ENCODE measurements at regions not wholly inside any gene's neighbourhood (a gene's known extent, or its start where the extent isn't known, plus 50 kb on each side); places are given as distances from the start of the nearest gene placed in this dataset.

DNA sequence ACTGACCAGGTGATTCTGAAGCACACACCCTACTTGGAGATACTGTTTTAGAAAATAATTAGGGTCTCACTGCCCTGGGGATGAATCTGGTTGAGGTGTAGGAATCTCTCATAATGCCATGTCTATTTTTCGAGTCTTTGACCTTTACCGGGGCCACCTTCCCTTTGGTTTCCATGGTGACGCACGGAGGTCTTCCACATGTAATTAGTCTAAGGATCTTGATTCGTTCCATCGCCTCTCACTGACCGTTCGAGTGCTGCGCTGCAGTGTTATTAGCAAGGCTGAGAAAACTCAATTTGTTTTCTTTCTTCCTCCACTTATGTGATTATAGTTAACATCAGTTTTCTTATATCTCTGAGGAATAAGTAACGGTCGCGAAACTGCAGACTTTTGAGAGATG lies 144.3 kb upstream of the SPACA1 start:
- BruUV-seq (replicated peaks) = no TSS peak
- no peak overlapping the region for H3K27ac Mint-ChIP-seq (ENCODE audit: unreplicated experiment)
- H3K9me3 Mint-ChIP-seq (ENCODE audit: low read depth, unreplicated experiment) = no peaks in the 10 kb centered on the region
- peaks cover 13% of the 10 kb centered on the region for H3K4me1 Mint-ChIP-seq (ENCODE audit: low read depth, unreplicated experiment)
- CTCF ChIA-PET = no interaction called here
- H3K36me3 Mint-ChIP-seq (ENCODE audit: insufficient read depth, unreplicated experiment) = peaks cover 5% of the 10 kb centered on the region
- no peak overlapping the region for H3K4me3 Mint-ChIP-seq (ENCODE audit: low read depth, unreplicated experiment)
- no peak for DNase-seq
- TF ChIP-seq, protein P1, sequence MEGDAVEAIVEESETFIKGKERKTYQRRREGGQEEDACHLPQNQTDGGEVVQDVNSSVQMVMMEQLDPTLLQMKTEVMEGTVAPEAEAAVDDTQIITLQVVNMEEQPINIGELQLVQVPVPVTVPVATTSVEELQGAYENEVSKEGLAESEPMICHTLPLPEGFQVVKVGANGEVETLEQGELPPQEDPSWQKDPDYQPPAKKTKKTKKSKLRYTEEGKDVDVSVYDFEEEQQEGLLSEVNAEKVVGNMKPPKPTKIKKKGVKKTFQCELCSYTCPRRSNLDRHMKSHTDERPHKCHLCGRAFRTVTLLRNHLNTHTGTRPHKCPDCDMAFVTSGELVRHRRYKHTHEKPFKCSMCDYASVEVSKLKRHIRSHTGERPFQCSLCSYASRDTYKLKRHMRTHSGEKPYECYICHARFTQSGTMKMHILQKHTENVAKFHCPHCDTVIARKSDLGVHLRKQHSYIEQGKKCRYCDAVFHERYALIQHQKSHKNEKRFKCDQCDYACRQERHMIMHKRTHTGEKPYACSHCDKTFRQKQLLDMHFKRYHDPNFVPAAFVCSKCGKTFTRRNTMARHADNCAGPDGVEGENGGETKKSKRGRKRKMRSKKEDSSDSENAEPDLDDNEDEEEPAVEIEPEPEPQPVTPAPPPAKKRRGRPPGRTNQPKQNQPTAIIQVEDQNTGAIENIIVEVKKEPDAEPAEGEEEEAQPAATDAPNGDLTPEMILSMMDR (IDR thresholded peaks at IDR 0.05; ENCODE audit: unreplicated experiment) = no peak
- intact Hi-C loops (cut with micrococcal nuclease; ENCODE audit: unreplicated experiment) = no loop called here
- no peaks in the 10 kb centered on the region for H3K27me3 Mint-ChIP-seq (ENCODE audit: unreplicated experiment)

DNA sequence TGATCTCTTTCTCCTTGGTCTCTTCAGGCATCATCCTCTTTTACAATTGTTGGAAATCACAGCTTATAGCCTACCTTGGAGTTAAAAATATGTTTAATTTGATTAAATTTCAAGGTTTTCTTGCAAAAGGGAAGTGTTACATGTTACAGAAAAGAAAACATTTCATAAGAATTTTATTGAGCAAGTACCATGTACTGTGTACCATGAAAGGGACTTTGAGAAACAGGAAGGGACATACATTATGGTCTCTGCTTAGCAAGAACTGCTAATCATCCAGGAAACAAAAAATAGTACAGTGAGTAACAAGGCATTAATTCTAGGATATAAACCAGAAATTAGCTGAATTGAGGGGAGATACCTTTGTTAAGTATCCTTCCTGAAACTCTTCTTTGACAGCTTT lies 145.3 kb upstream of the SPACA1 start:
- peaks cover 5% of the 10 kb centered on the region for H3K36me3 Mint-ChIP-seq (ENCODE audit: insufficient read depth, unreplicated experiment)
- intact Hi-C loops (cut with micrococcal nuclease; ENCODE audit: unreplicated experiment) = no loop called here
- H3K27ac Mint-ChIP-seq (ENCODE audit: unreplicated experiment) = no peak overlapping the region
- BruUV-seq (replicated peaks) = no TSS peak
- CTCF ChIA-PET = no interaction called here
- peaks cover 13% of the 10 kb centered on the region for H3K4me1 Mint-ChIP-seq (ENCODE audit: low read depth, unreplicated experiment)
- no peaks in the 10 kb centered on the region for H3K27me3 Mint-ChIP-seq (ENCODE audit: unreplicated experiment)
- no peaks in the 10 kb centered on the region for H3K9me3 Mint-ChIP-seq (ENCODE audit: low read depth, unreplicated experiment)
- TF ChIP-seq, protein P1 (IDR thresholded peaks at IDR 0.05; ENCODE audit: unreplicated experiment) = no peak
- DNase-seq = no peak
- no peak overlapping the region for H3K4me3 Mint-ChIP-seq (ENCODE audit: low read depth, unreplicated experiment)

DNA sequence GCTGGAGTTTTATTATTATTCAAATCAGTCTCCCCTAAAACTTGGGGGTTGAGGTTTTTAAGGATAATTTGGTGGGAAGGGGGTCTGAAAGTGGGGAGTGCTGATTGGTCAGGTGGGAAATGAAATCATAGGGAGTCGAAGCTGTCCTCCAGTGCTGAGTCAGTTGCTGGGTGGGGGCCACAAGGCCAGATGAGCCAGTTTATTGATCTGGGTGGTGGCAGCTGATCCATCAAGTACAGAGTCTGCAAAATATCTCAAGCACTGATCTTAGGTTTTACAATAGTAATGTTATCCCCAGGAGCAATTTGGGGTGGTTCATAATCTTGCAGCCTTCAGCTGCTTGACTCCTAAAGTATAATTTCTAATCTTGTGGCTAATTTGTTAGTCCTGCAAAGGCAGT lies 146.0 kb upstream of the SPACA1 start:
- intact Hi-C loops (cut with micrococcal nuclease; ENCODE audit: unreplicated experiment) = no loop called here
- CTCF ChIA-PET = no interaction called here
- no peaks in the 10 kb centered on the region for H3K9me3 Mint-ChIP-seq (ENCODE audit: low read depth, unreplicated experiment)
- DNase-seq = peak; percentile 69
- H3K4me1 Mint-ChIP-seq (ENCODE audit: low read depth, unreplicated experiment) = peaks cover 13% of the 10 kb centered on the region
- no peaks in the 10 kb centered on the region for H3K27me3 Mint-ChIP-seq (ENCODE audit: unreplicated experiment)
- TF ChIP-seq, protein P1 (IDR thresholded peaks at IDR 0.05; ENCODE audit: unreplicated experiment) = no peak
- H3K4me3 Mint-ChIP-seq (ENCODE audit: low read depth, unreplicated experiment) = no peak overlapping the region
- no peak overlapping the region for H3K27ac Mint-ChIP-seq (ENCODE audit: unreplicated experiment)
- BruUV-seq (replicated peaks) = no TSS peak
- H3K36me3 Mint-ChIP-seq (ENCODE audit: insufficient read depth, unreplicated experiment) = peaks cover 5% of the 10 kb centered on the region

DNA sequence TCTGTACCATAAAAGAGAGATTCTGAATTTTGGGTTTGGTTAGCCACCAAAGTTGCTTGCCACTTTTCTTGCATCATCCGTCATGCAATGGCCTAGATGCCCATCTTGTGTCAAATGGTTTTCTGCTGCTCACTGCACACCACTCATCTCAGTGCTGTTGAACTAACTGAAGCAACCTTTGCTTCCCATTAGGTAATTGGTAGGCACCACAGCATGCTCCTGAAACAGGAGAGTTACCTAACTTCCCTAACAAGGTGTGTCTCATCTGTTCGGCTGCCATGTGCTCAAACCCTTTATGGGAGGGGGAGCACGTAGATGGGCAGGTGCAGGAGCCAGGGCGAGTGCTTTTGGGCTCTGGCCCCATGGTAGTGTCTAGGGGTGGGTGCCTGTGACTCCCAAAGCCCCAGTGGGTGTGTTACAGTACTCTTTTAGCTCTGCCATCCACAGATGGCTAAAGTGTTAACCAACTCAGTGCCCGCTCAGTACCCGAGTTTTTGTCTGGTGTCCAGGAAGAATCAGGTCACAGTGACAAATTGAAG lies 147.4 kb upstream of the SPACA1 start:
- TF ChIP-seq, protein P1 (IDR thresholded peaks at IDR 0.05; ENCODE audit: unreplicated experiment) = no peak
- no peak overlapping the region for H3K4me3 Mint-ChIP-seq (ENCODE audit: low read depth, unreplicated experiment)
- H3K4me1 Mint-ChIP-seq (ENCODE audit: low read depth, unreplicated experiment) = peaks cover 13% of the 10 kb centered on the region
- peaks cover 5% of the 10 kb centered on the region for H3K36me3 Mint-ChIP-seq (ENCODE audit: insufficient read depth, unreplicated experiment)
- H3K27ac Mint-ChIP-seq (ENCODE audit: unreplicated experiment) = no peak overlapping the region
- no TSS peak for BruUV-seq (replicated peaks)
- no peaks in the 10 kb centered on the region for H3K9me3 Mint-ChIP-seq (ENCODE audit: low read depth, unreplicated experiment)
- no peak for DNase-seq
- CTCF ChIA-PET = no interaction called here
- no peaks in the 10 kb centered on the region for H3K27me3 Mint-ChIP-seq (ENCODE audit: unreplicated experiment)
- intact Hi-C loops (cut with micrococcal nuclease; ENCODE audit: unreplicated experiment) = no loop called here
